ENCODE measurements at regions not wholly inside any gene's neighbourhood (a gene's known extent, or its start where the extent isn't known, plus 50 kb on each side); places are given as distances from the start of the nearest gene placed in this dataset.

DNA sequence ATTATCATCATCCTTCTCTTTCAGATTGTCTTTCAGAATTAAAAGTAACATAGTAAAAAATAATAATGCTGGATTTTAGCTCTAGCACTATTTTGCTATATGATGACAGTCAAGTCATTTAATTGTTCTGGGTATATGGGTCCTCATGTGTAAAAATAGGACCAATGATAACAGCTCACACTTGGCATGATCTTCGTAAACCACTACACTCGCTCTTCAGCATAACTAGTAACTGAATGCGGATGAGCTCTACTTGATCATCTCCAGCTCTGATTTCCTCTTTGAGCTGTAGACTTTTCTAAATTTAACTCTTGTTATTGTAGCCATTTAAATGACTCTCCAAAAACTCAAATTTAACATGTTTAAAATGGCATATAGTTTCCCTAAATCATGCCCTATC lies 831.8 kb upstream of the HS3ST1 start:
- no peak overlapping the region for H3K4me3 ChIP-seq (IDR thresholded peaks at IDR 0.05; ENCODE audit: insufficient read depth, low read depth, low read length)
- no peaks in the 10 kb centered on the region for H3K36me3 ChIP-seq (ENCODE audit: insufficient read depth)
- no peaks in the 10 kb centered on the region for H3K79me2 ChIP-seq (ENCODE audit: insufficient read depth, low read depth)
- H2AFZ ChIP-seq (ENCODE audit: low read depth) = no peak overlapping the region
- H3K27me3 ChIP-seq (ENCODE audit: insufficient read depth, low read depth) = no peaks in the 10 kb centered on the region
- no peak overlapping the region for H3K4me2 ChIP-seq
- H4K20me1 ChIP-seq (ENCODE audit: insufficient read depth) = no peaks in the 10 kb centered on the region
- no peaks in the 10 kb centered on the region for H3K4me1 ChIP-seq (ENCODE audit: low read depth, poor library complexity, severe bottlenecking)
- no peak overlapping the region for H3K27ac ChIP-seq
- TF ChIP-seq, protein P1, sequence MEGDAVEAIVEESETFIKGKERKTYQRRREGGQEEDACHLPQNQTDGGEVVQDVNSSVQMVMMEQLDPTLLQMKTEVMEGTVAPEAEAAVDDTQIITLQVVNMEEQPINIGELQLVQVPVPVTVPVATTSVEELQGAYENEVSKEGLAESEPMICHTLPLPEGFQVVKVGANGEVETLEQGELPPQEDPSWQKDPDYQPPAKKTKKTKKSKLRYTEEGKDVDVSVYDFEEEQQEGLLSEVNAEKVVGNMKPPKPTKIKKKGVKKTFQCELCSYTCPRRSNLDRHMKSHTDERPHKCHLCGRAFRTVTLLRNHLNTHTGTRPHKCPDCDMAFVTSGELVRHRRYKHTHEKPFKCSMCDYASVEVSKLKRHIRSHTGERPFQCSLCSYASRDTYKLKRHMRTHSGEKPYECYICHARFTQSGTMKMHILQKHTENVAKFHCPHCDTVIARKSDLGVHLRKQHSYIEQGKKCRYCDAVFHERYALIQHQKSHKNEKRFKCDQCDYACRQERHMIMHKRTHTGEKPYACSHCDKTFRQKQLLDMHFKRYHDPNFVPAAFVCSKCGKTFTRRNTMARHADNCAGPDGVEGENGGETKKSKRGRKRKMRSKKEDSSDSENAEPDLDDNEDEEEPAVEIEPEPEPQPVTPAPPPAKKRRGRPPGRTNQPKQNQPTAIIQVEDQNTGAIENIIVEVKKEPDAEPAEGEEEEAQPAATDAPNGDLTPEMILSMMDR (conservative IDR thresholded peaks at IDR 0.05; ENCODE audit: low read depth, low read length) = no peak
- H3K9ac ChIP-seq = no peak overlapping the region

GRCh38 chr4:12244973-12245372 lies 816.3 kb upstream of the HS3ST1 start:
- Histone ChIP-seq H2AFZ (ENCODE audit: low read depth) (no peak overlapping the region), H3K27ac (no peak overlapping the region), H3K27me3 (ENCODE audit: insufficient read depth, low read depth) (no peaks in the 10 kb centered on the region), H3K36me3 (ENCODE audit: insufficient read depth) (no peaks in the 10 kb centered on the region), H4K20me1 (ENCODE audit: insufficient read depth) (no peaks in the 10 kb centered on the region), H3K79me2 (ENCODE audit: insufficient read depth, low read depth) (no peaks in the 10 kb centered on the region), H3K9ac (no peak overlapping the region), H3K4me3 (IDR thresholded peaks at IDR 0.05; ENCODE audit: insufficient read depth, low read depth, low read length) (no peak overlapping the region), H3K4me2 (no peak overlapping the region), H3K4me1 (ENCODE audit: low read depth, poor library complexity, severe bottlenecking) (no peaks in the 10 kb centered on the region)
- TF ChIP-seq, protein P1 (conservative IDR thresholded peaks at IDR 0.05; ENCODE audit: low read depth, low read length) = no peak

DNA sequence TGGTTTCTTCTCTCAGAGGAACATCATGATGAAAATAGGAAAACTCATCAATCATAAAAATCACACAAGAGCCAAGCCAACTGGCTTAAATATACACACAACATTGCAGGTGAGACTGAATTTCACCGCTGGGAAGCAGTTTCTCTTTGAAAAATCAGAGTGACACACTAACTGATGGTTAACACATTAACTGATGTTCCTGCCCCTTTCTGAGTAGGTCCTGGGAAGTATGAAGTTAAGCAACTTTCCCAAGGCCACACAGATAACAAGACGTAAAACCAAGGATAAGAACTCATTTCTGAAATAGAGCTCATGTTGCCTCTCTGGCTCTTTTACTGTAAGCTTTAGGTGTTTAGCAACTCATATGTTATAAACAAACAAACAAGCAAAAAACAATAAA lies 813.7 kb upstream of the HS3ST1 start:
- Histone ChIP-seq H3K4me2 (no peak overlapping the region), H3K9ac (no peak overlapping the region), H3K27me3 (ENCODE audit: insufficient read depth, low read depth) (no peaks in the 10 kb centered on the region), H3K4me1 (ENCODE audit: low read depth, poor library complexity, severe bottlenecking) (no peaks in the 10 kb centered on the region), H2AFZ (ENCODE audit: low read depth) (no peak overlapping the region), H3K79me2 (ENCODE audit: insufficient read depth, low read depth) (no peaks in the 10 kb centered on the region), H3K4me3 (IDR thresholded peaks at IDR 0.05; ENCODE audit: insufficient read depth, low read depth, low read length) (no peak overlapping the region), H3K27ac (no peak overlapping the region), H3K36me3 (ENCODE audit: insufficient read depth) (no peaks in the 10 kb centered on the region), H4K20me1 (ENCODE audit: insufficient read depth) (no peaks in the 10 kb centered on the region)
- TF ChIP-seq, protein P1 (conservative IDR thresholded peaks at IDR 0.05; ENCODE audit: low read depth, low read length) = no peak

- H3K79me2 ChIP-seq (ENCODE audit: insufficient read depth, low read depth) = no peaks in the 10 kb centered on the region
- TF ChIP-seq, protein P1 (conservative IDR thresholded peaks at IDR 0.05; ENCODE audit: low read depth, low read length) = no peak
- H3K4me1 ChIP-seq (ENCODE audit: low read depth, poor library complexity, severe bottlenecking) = no peaks in the 10 kb centered on the region
- no peak overlapping the region for H3K27ac ChIP-seq
- no peaks in the 10 kb centered on the region for H3K27me3 ChIP-seq (ENCODE audit: insufficient read depth, low read depth)
- H4K20me1 ChIP-seq (ENCODE audit: insufficient read depth) = no peaks in the 10 kb centered on the region
- H2AFZ ChIP-seq (ENCODE audit: low read depth) = no peak overlapping the region
- H3K4me2 ChIP-seq = no peak overlapping the region
- H3K9ac ChIP-seq = no peak overlapping the region
- H3K36me3 ChIP-seq (ENCODE audit: insufficient read depth) = no peaks in the 10 kb centered on the region
- H3K4me3 ChIP-seq (IDR thresholded peaks at IDR 0.05; ENCODE audit: insufficient read depth, low read depth, low read length) = no peak overlapping the region
Observed at GRCh38 chr4:12239897-12240636, 811.4 kb upstream of the HS3ST1 start.

All from KMS-11 (cell line).